ENCODE measurements at regions not wholly inside any gene's neighbourhood (a gene's known extent, or its start where the extent isn't known, plus 50 kb on each side); places are given as distances from the start of the nearest gene placed in this dataset.
A peak's percentile ranks its signal among the peaks of the same experiment; 100 is the strongest.

- DNase-seq (ENCODE audit: low read depth) = no peak
These were observed 151.5 kb upstream of the PARP11 start for GRCh38 chr12:4024701-4025100.

- DNase-seq (ENCODE audit: low read depth) = no peak
These were observed 142.3 kb upstream of the PARP11 start for GRCh38 chr12:4015225-4016091.

GRCh38 chr12:4014858-4015224, 141.6 kb upstream of the PARP11 start:
- DNase-seq (ENCODE audit: low read depth) = no peak

GRCh38 chr12:4014444-4014843, 141.2 kb upstream of the PARP11 start:
- DNase-seq (ENCODE audit: low read depth) = no peak

- DNase-seq (ENCODE audit: low read depth) = no peak
These were observed 140.1 kb upstream of the PARP11 start for GRCh38 chr12:4012977-4013968.

GRCh38 chr12:4012073-4012472, 138.9 kb upstream of the PARP11 start:
- no peak for DNase-seq (ENCODE audit: low read depth)

- DNase-seq (ENCODE audit: low read depth) = peak; percentile 36
These were observed 138.4 kb upstream of the PARP11 start for GRCh38 chr12:4011597-4011996.

GRCh38 chr12:4009979-4010704, 136.9 kb upstream of the PARP11 start:
- DNase-seq (ENCODE audit: low read depth) = no peak

GRCh38 chr12:4006743-4007142, 133.5 kb upstream of the PARP11 start:
- DNase-seq (ENCODE audit: low read depth) = no peak

- DNase-seq (ENCODE audit: low read depth) = no peak
These were observed 132.7 kb upstream of the PARP11 start for GRCh38 chr12:4005851-4006430.

GRCh38 chr12:4003576-4003975, 130.4 kb upstream of the PARP11 start:
- no peak for DNase-seq (ENCODE audit: low read depth)

- no peak for DNase-seq (ENCODE audit: low read depth)
These were observed 129.4 kb upstream of the PARP11 start for GRCh38 chr12:4002601-4003000.

GRCh38 chr12:4001841-4002240, 128.6 kb upstream of the PARP11 start:
- no peak for DNase-seq (ENCODE audit: low read depth)

GRCh38 chr12:4001031-4001430, 127.8 kb upstream of the PARP11 start:
- no peak for DNase-seq (ENCODE audit: low read depth)

- DNase-seq (ENCODE audit: low read depth) = no peak
These were observed 126.7 kb upstream of the PARP11 start for GRCh38 chr12:3999904-4000303.

- peak; percentile 4 for DNase-seq (ENCODE audit: low read depth)
These were observed 126.0 kb upstream of the PARP11 start for GRCh38 chr12:3998968-3999792.

- DNase-seq (ENCODE audit: low read depth) = no peak
These were observed 125.2 kb upstream of the PARP11 start for GRCh38 chr12:3998397-3998796.

- no peak for DNase-seq (ENCODE audit: low read depth)
These were observed 123.1 kb upstream of the PARP11 start for GRCh38 chr12:3996322-3996721.

- DNase-seq (ENCODE audit: low read depth) = no peak
These were observed 122.1 kb upstream of the PARP11 start for GRCh38 chr12:3995306-3995705.

- DNase-seq (ENCODE audit: low read depth) = no peak
These were observed 121.3 kb upstream of the PARP11 start for GRCh38 chr12:3994500-3994899.

GRCh38 chr12:3992945-3993344, 119.7 kb upstream of the PARP11 start:
- no peak for DNase-seq (ENCODE audit: low read depth)
